NCI-H1436 (cell line): ENCODE measurements at regions not wholly inside any gene's neighbourhood (a gene's known extent, or its start where the extent isn't known, plus 50 kb on each side); places are given as distances from the start of the nearest gene placed in this dataset.
"Not testable (repeated sequence)": the region's sequence is repeated elsewhere in the genome, so short reads cannot be mapped to it uniquely, and the experiment has no call there.

Experiments used
- DNase-seq: peaks from one replicate; lab custom pipeline; 2025; lab: John Stamatoyannopoulos, UW

DNA sequence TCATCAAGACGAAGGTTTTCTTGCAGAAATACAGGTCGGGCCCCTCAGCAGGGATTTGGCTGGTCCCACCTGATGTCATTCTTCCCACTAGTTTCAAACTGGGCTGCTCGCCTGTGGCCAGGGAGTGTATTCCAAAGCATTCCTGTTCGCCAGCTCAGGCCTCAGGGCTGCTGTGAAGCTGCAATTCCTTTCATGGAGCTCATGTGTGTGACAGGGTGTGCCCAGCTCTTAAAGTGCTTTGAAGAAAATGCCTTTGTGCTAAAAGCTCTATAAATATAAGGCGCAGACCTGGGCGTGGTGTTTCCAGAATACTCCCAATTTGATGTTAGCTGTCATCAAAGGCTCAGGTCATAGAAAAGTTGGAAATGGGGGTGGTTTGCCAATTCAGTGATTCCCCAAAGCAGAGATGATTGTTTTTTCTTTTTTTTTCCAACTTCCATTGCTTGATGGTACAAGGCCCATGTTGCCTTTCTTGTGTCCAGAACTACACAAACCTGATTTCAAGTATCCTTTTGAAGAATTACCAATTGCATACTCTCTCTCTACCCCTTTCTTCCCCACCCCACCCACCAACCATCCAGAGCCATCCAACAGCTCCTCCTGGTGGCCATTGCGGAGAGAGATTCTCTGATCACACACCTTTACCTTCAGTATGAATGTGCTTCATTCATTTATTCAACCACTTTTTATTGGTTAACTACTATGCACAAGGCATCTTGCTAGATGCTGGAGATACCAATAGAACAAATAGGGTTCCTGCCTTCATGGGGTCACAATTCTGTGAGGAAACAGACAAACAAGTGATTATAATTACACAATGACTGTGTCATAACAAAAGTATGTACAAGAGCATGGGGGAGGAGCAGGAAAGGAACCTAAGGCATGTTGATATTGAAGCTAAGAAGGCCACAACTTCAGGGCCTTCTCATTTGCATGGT is 297.3 kb upstream of the LYZL1 start:
- peak; percentile 40 for DNase-seq

DNA sequence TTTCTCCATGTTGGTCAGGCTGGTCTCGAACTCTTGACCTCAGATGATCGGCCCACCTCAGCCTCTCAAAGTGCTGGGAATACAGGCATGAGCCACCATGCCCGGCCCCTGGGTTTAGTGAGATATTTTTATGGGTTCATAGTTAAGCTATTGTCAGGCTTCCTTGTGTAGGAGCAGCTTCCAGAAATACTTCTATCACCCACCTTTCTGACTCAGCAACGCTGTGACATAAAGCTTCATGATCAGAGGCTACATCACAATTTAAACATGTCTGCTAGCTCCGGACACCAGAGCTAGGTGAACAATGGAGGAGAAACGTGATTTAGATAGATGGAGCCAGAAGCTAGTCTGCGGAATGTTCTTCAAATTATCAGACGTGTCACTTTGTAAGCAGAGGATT is 295.8 kb upstream of the LYZL1 start:
- DNase-seq, result no peak

DNA sequence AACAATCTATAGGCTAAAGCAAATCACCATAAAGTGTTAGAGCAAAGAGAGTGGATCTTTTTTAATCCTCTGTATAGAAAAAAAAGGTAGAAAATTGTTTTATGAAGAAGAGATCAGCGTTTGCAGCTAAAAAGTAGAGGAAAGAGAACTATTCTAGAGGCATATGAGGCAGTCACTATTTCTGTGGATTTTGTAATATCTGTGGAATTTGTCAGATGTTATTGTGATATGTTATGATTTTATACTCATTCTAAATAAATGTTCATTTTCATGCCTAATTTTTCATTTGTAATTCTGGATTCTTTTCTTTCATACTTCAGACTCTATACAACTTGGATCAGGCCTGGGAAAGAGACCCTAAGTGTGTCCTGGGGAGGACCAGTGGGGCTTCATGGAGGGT is 295.0 kb upstream of the LYZL1 start:
- no peak for DNase-seq

DNA sequence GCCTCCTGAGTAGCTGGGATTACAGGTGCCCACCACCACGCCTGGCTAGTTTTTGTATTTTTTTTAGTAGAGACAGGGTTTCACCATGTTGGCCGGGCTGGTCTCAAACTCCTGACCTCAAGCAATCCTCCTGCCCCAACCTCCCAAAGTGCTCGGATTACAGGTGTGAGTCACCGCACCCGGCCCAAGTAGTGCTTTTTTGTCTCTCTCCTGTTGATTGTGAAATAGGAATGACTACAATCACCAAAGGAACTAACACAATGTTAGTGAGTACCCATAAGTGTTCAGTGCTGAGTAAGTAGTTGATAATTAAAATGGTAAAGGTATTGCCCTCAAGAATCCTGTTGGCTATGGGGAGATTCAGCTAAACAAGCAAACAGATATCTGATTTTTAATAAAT is 294.1 kb upstream of the LYZL1 start:
- DNase-seq, result not testable (repeated sequence)

DNA sequence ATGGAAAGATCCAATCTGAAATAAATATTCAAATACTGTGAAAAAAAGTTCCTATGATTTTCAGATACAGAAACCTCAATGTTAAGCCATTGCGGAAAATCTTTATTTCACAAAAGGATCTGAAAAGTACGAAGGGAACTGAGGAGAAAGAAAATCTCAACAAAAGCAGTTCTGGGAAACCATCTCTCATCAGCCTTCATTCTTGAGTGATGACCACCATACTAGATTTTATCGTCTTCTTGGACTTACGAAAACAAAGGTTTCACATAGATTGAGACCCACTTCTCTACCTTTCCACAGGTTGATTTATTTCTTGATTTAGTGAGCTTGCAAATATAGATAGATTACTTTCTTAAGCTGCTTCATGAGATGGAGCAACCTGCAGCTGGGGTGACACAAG is 293.4 kb upstream of the LYZL1 start:
- no peak for DNase-seq

DNA sequence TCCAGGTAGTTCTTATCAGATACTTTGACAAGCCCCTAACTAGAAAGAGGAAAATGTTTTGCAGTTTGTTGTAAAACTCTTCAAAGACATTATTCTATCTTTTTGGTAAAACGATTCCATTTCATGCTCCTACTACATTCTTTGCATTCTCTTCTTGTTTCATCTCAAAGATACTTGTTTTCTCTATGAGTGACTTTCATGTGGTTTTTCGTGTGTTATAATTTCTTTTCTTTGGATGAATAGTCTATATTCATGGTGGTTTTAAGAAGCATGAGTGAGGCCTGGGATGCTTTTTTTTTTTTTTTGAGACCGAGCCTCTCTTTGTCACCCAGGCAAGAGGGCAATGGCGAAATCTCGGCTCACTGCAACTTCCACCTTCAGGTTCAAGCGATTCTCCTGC is 292.5 kb upstream of the LYZL1 start:
- no peak for DNase-seq

DNA sequence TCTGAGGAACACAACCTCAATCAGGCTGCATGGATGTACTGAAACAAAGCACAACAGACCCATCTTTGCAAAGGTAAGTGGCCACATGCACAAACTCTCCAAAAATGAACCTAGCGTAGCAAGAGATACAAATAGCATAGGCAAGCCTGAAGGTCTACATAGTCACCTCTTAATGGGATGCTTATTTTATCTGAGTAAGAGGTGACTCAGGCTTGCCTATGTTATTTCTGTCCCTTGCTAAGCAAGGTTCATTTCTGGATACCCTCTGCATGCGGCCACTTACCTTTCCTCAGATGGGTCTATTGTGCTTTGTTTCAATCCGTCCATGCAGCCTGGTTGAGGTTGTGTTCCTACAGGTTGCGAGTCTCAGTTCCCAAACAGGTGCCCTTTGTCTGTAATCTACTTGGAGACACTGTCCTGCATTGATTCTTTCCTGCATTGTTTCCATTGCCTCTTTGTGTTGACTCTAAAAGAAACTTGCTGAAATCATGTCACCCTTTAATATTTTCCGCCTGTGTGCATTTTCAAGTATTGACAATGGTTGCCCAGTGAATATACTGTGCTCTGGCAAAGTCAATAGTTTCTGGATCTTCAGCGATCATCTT is 291.8 kb upstream of the LYZL1 start:
- no peak for DNase-seq

DNA sequence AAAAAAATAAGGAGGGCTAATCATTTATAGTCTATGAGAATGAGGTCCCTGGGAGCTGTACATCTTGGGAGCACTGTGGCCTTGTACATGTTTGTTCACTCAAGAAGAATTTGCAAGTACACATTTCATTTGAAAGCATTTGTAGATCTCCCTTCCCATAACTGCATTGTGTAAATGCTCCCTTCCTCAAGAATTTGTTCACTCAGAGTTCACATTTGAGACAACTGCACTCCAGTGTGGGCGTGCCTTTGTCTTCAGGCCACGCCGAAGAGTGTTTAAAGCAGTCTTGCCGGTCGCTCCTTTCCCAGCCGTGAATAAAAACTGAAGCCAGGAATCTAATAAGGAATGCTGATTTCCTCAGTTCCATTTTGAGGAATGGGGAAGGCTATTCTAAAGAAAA is 291.1 kb upstream of the LYZL1 start:
- DNase-seq, result no peak

DNA sequence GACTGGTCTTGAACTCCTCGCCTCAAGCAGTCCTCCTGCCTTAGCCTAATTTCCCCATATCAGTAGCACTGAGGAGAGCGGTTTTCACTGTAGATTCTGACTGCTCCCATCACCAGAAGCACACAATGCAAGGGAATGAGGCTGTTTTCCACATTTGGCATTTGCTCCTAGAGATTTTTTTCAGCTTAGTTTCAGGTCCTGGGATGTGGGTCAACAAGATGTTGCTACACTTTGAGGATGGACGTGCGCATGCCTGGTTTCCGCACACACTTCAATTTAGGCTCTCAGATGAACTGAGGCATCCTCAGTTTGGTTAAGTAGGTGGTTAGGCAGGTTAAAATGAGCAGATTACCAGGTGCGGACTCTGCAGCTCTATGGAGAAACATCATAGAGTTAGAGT is 287.1 kb upstream of the LYZL1 start:
- no peak for DNase-seq

DNA sequence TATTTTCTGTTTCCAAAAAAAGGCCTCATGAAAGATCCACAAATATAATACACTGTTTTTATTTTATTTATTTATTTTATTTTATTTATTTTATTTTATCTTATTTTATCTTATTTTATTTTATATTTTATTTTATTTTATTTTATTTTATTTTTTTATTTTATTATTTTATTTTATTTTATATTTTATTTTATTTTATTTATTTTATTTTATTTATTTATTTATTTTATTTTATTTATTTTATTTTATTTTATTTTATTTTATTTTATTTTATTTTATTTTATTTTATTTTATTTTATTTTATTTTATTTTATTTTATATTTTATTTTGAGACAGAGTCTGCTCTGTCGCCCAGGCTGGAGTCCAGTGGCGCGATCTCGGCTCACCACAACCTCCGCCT is 285.9 kb upstream of the LYZL1 start:
- DNase-seq, result not testable (repeated sequence)

DNA sequence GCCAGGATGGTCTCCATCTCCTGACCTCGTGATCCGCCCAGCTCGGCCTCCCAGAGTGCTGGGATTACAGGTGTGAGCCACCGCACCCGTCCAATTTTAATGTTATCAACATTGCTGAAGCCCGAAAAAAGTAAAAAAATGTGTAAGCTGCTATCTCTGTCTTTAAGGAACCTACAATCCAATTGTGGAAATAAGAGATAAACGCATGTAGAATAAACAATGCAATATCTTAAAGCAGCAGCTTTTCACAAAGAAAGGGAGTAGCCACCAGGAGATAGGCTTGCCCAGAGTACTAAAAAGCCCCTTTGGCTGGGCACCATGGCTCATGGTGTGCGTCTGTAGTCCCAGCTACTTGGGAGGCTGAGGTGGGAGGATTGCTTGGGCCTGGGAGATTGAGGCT is 282.9 kb upstream of the LYZL1 start:
- DNase-seq, result no peak

DNA sequence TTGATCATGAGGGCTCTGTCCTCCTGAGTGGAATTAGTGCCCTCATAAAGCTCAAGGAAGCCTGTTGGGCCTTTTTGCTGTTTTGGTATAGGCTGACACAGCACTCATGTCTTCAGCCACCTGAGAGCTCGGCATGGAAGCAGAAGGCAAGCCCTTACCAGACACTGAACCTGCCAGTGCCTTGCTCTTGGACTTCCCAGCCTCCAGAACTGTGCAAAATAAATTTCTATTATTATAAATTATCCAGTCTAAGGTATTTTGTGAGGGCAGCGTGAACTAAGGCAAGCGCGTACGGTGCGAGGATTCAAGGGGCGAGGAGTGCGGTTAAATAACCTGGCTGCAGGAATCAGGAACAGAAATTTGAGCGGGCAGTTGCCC is 281.5 kb upstream of the LYZL1 start:
- no peak for DNase-seq

DNA sequence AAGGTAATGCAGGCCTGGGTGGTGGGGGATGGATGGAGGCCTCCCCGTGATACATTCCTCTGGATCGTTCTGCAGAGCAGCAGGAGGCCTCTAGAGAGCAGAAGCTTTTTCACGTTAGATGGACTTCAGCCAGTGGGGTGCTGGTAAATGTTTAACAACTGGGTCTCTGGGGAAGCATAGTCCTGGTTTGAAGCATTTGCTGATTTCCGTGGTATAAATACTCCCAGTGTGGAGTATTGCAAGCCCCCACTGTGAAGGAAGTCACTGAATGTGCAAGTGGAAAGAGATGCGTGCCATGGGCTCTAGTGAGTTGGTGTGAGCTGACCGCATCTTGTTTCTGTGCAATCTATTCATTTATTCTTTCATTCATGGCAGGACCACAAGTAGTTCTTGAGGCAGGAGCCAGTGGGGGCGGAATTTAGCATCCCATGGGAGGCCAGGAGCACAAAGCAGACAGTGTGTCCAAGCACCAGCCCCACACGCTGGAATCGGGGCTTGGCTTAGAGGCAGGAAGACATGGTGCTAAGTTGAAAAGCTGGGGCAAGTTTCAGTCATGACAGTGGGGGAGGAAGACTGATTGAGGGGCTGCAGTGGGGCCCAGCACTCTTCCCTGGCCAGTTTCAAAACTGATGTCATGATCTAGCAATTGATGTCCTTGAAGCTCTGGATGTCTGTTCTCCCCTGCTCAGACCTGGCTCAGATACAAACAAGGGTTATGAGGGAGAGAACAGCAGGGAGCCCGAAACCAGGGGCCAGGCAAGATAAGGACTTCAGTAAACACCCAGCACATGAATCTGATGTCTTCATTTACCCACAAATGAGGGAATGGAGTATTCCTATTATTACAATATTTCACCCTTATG is 280.9 kb upstream of the LYZL1 start:
- no peak for DNase-seq

DNA sequence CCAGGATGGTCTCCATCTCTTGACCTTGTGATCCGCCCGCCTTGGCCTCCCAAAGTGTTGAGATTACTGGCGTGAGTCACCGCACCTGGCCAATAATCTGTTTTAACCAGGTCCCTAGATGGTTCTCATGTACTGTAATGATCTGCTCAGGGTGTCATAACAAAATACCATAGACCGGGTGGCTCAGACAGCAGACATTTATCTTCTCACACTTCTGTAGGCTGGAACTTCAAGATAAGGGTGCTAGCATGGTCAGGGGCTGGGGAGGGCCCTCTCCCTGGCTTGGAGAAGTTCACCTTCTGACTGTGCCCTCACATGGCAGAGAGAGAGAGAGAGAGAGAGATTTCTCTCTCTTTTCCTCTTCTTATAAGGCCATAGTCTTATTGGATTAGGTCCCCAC is 279.4 kb upstream of the LYZL1 start:
- DNase-seq, result no peak

DNA sequence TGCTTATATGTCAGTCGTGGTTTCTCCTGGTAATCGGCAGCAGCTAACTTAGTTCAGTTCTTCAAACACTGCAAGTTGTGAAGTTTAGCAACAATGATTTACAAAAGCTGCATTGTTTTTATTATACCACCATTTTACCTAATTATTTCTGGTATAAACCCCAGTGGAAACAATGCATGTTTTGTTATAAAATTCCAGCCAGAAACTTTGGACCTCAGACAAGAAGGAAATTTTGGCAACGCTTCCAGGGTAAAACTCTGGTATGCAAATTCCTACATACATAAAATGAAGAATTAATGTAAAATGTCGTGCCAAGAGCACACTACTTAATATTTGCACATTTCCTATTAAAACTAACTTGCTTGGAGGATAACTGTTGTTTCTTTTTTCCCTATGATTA is 277.4 kb upstream of the LYZL1 start:
- DNase-seq, result no peak

DNA sequence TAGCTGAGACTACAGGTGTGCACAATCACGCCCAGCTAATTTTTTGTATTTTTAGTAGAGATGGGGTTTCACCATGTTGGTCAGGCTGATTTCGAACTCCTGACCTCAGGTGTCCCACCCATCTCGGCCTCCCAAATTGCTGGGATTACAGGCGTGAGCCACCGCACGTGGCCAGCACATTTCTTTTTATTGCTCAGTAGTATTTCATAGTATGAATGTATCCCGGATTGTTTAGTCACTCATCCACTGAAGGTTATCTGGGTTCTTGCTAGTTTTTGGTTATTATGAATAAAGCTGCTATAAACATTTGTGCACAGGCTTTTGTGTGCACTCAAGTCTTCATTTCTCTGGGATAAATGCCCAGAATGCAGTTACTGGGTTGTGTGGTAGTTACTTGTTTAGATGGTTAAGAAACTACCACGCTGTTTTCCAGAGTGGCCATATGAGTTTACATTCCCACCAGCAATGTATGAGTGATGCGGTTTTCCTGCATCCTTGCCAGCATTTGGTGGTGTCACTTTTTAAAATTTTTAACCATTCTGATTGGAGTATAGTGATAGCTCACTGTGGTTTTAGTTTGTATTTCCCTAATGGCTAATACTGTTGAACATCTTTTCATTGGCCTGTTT is 275.8 kb upstream of the LYZL1 start:
- no peak for DNase-seq

DNA sequence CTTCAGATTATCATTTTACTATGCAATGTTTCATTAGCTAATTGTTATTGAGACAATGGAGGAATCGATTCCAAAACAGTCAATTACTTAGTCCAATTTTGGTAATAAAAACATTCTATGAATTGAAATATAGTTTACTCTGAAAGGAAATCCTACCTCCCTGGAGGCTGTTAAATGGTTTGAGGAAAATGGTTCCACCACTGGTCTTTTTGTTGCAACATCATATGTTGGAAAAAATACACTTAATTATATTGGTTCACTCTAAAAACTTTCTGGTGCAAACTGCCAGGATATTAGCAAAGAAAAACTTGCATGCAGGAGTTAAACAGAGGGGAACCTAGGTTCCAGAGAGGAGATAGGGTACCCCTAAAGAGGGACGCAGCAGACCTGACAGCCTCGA is 267.3 kb upstream of the LYZL1 start:
- DNase-seq, result no peak

DNA sequence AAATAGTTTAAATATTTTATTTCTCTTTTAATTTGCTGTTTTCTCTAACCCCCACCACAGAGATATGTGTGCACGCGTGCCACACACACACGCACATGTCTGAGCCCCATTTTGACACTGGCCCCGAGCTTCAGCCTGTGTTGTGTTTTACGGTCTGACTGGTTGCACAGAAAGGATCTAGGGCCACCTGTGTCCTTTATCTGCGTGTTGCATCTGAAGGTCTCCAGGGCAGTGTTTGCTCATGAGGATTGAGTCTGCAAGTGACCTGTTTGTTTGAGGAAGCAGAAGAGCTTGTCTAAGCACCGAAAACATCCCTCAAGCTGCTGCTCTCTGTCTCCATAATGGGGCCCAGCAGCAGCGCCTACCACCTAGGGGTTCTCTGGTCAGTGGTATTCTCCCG is 266.4 kb upstream of the LYZL1 start:
- no peak for DNase-seq

DNA sequence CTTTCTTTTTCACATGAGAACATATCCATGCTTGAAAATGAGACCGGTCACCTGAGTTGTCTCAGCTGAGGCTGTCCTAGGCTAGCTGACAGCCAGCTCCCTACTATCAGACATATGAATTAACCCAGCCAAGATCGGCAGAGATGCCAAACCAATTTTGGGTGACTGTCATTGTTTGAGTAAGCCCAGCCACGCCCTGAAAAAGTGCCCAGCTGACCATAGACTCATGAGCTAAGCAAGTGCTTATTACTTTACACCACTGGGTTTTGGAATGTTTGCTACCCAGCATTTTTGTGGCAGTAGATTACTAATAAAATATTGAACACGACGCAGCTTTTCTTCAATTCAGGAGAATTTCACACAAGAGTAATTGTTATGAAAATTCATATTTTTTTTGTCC is 265.2 kb upstream of the LYZL1 start:
- DNase-seq, result no peak

DNA sequence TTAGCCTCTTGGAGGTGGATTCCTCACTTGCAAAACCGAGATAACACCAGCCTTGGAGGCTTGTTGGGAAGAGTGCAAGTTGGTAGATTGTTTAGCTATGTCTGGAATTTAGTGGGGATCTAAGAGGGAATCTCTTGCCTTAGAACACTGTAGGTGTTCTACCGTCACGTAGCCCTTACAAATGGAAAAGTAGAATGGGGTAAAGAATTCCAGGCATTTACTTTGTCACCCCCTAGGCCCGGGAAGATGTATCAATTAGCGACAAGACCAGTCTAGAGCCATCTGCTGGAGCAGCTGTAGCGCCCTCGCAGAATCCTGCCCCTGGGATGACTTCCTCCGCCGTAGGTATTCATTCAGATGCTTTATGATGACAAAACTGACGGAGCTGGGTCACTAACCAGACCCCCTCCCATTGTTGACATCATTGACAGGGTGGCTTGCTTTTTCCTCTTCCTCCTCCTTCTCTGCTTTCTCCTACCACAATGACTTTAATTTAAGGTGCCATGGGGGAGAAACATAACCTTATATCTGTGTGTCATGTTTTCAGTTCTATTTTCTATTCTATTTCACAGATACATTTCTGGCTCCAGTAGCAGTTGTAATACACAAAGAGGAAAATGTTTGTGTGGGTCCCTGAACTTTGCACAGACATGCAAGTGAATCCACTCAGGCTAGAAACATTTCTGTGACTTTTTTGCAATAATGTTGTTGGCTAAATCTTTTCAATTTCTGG is 262.6 kb upstream of the LYZL1 start:
- DNase-seq, result no peak

DNA sequence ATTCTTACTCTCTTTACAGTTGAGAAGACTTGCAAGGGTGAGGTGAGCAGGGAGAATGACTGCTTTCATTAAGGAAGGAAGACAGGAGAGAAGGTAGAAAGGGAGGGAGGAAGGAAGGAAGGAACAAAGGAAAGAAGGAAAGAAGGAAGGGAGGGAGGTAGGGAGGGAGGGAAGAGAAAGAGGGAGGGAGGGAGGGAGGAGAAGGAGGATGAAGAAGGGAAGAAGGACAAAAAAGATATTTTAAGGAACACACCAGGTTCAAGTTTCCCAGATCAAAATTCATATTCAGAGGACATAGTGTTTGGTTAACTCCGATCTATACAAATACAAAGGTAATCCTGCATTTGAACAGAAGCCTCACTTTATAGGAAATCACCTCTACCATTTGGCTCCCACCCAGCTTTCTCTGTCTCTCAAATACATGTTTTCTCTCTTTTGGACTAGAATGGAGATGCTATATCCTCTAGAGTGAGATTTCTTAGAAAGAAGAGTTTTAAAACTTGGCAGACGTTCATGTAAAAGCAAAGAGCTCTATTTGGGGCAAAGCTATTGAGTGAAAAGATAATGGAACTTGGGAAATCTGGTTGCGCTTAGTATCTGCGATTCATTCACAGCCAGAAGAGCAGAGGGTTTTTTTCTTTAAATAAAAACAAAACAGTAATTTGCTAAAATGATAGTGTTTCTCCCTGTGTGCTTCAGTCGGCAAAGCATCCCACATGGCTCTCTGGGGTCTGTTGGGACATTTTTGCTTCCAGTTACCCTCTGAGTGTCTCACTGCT is 261.9 kb upstream of the LYZL1 start:
- no peak for DNase-seq
